WTC11 (cell line): ENCODE measurements at regions not wholly inside any gene's neighbourhood (a gene's known extent, or its start where the extent isn't known, plus 50 kb on each side); places are given as distances from the start of the nearest gene placed in this dataset.

Source experiments
- ATAC-seq: fragments of 200-7000 bp; cut with Tn5 transposase; 2 replicates; pipeline ENCODE4 v1.10.0; 2021; ENCODE audit warnings: mild to moderate bottlenecking, moderate library complexity
- CTCF ChIA-PET: fragments of 300-600 bp; sonication (Branson Sonifier 250); formaldehyde crosslinking; loops from one replicate; lab custom pipeline; 2021; ENCODE audit warnings: antibody characterized with exemption; lab: Charles Lee
- POLR2A ChIA-PET: fragments of 350-600 bp; sonication (Branson Sonifier 250); formaldehyde crosslinking; loops from one replicate; lab custom pipeline; 2021; ENCODE audit warnings: antibody characterized with exemption; lab: Charles Lee
- DNase-seq: peaks from one replicate; pipeline ENCODE4 v3.0.0; 2021; ENCODE audit warnings: low spot score
- H3K27ac Mint-ChIP-seq: 2 replicates; pipeline ENCODE4 v1.8.0; 2021; ENCODE audit warnings: mixed read lengths
- H3K27me3 Mint-ChIP-seq: 2 replicates; pipeline ENCODE4 v1.8.0; 2021; ENCODE audit warnings: low read depth, mild to moderate bottlenecking, moderate library complexity, mixed read lengths
- H3K36me3 Mint-ChIP-seq: 2 replicates; pipeline ENCODE4 v1.8.0; 2021; ENCODE audit warnings: mixed read lengths
- H3K4me1 Mint-ChIP-seq: 2 replicates; pipeline ENCODE4 v1.8.0; 2022; ENCODE audit warnings: mixed read lengths
- H3K4me3 Mint-ChIP-seq: 2 replicates; pipeline ENCODE4 v1.8.0; 2021; ENCODE audit warnings: mild to moderate bottlenecking, moderate library complexity, mixed read lengths
- H3K9me3 Mint-ChIP-seq: 2 replicates; pipeline ENCODE4 v1.8.0; 2021; ENCODE audit warnings: mixed read lengths
- ATF6 ChIP-seq: sonication (generic); formaldehyde crosslinking; IDR thresholded peaks from 2 replicates; pipeline ENCODE4 v1.8.1; 2023; ENCODE audit warnings: mild to moderate bottlenecking, missing genetic modification reagents
- E2F5 ChIP-seq: sonication (generic); formaldehyde crosslinking; IDR thresholded peaks from 2 replicates; pipeline ENCODE4 v1.8.1; 2022; ENCODE audit warnings: mild to moderate bottlenecking, moderate library complexity, missing genetic modification reagents
- ERG ChIP-seq: fragments of 250-450 bp; sonication (Bioruptor Pico); IDR thresholded peaks from 2 replicates; pipeline ENCODE4 v1.8.0; 2021; ENCODE audit warnings: mild to moderate bottlenecking
- GTF2I ChIP-seq: fragments of 250-450 bp; sonication (Bioruptor Pico); conservative IDR thresholded peaks from 2 replicates; pipeline ENCODE4 v1.4.0; 2021; ENCODE audit warnings: mild to moderate bottlenecking
- HMGXB4 ChIP-seq: sonication (generic); formaldehyde crosslinking; IDR thresholded peaks from 2 replicates; pipeline ENCODE4 v1.8.1; 2023; ENCODE audit warnings: mild to moderate bottlenecking, moderate library complexity, missing genetic modification reagents
- MLX ChIP-seq: sonication (generic); formaldehyde crosslinking; IDR thresholded peaks from 2 replicates; pipeline ENCODE4 v1.8.1; 2023; ENCODE audit warnings: mild to moderate bottlenecking, missing genetic modification reagents, moderate library complexity
- SOX15 ChIP-seq: fragments of 250-450 bp; sonication (Bioruptor Pico); IDR thresholded peaks from 2 replicates; pipeline ENCODE4 v1.9.0; 2021; ENCODE audit warnings: mild to moderate bottlenecking
- TEAD1 ChIP-seq: sonication (generic); formaldehyde crosslinking; IDR thresholded peaks from 2 replicates; pipeline ENCODE4 v1.8.0; 2022; ENCODE audit warnings: mild to moderate bottlenecking, missing genetic modification reagents
- USF1 ChIP-seq: sonication (generic); formaldehyde crosslinking; IDR thresholded peaks from 2 replicates; pipeline ENCODE4 v1.8.0; 2022; ENCODE audit warnings: mild to moderate bottlenecking, missing genetic modification reagents
- USF2 ChIP-seq: sonication (generic); formaldehyde crosslinking; IDR thresholded peaks from 2 replicates; pipeline ENCODE4 v1.8.1; 2023; ENCODE audit warnings: mild to moderate bottlenecking, missing genetic modification reagents, moderate library complexity
- ZBTB43 ChIP-seq: sonication (generic); formaldehyde crosslinking; IDR thresholded peaks from 2 replicates; pipeline ENCODE4 v1.8.1; 2023; ENCODE audit warnings: mild to moderate bottlenecking, missing genetic modification reagents
- ZNF232 ChIP-seq: sonication (generic); formaldehyde crosslinking; IDR thresholded peaks from 2 replicates; pipeline ENCODE4 v1.8.0; 2022; ENCODE audit warnings: mild to moderate bottlenecking, missing genetic modification reagents
- ZNF423 ChIP-seq: fragments of 250-450 bp; sonication (Bioruptor Pico); IDR thresholded peaks from 2 replicates; pipeline ENCODE4 v2.1.2; 2022; ENCODE audit warnings: mild to moderate bottlenecking, moderate library complexity
- ZNF512 ChIP-seq: sonication (generic); formaldehyde crosslinking; IDR thresholded peaks from 2 replicates; pipeline ENCODE4 v1.8.1; 2022; ENCODE audit warnings: missing genetic modification reagents, borderline replicate concordance
- ZNF532 ChIP-seq: fragments of 250-450 bp; sonication (Bioruptor Pico); IDR thresholded peaks from 2 replicates; pipeline ENCODE4 v1.9.0; 2021; ENCODE audit warnings: mild to moderate bottlenecking, borderline replicate concordance
- ZSCAN18 ChIP-seq: fragments of 250-450 bp; sonication (Bioruptor Pico); IDR thresholded peaks from 2 replicates; pipeline ENCODE4 v2.1.2; 2022; ENCODE audit warnings: mild to moderate bottlenecking, moderate library complexity

- Mint-ChIP-seq H3K4me1 (no peaks in the 10 kb centered on the region), H3K27ac (no peak overlapping the region), H3K9me3 (no peaks in the 10 kb centered on the region), H3K36me3 (no peaks in the 10 kb centered on the region), H3K4me3 (no peak overlapping the region), H3K27me3 (peaks cover 10% of the 10 kb centered on the region)
- ATAC-seq = no peak
- POLR2A ChIA-PET = no interaction called here
- CTCF ChIA-PET = no interaction called here
- DNase-seq = no peak
- TF ChIP-seq ZSCAN18 (no peak), GTF2I (no peak), HMGXB4 (CRISPR knock-in tag) (no peak), USF2 (CRISPR knock-in tag) (no peak), ZNF423 (CRISPR knock-in tag) (no peak), USF1 (CRISPR knock-in tag) (no peak), ZNF232 (CRISPR knock-in tag) (no peak), ERG (no peak), ATF6 (CRISPR knock-in tag) (no peak), ZBTB43 (no peak), ZNF512 (CRISPR knock-in tag) (no peak), SOX15 (CRISPR knock-in tag) (no peak), TEAD1 (CRISPR knock-in tag) (no peak), MLX (no peak), ZNF532 (CRISPR knock-in tag) (no peak), E2F5 (CRISPR knock-in tag) (no peak)
Observed at GRCh38 chr10:78865931-78866717, 202.6 kb upstream of the ZMIZ1 start.
